ENCODE measurements at regions not wholly inside any gene's neighbourhood (a gene's known extent, or its start where the extent isn't known, plus 50 kb on each side); places are given as distances from the start of the nearest gene placed in this dataset.
"Not testable (repeated sequence)": the region's sequence is repeated elsewhere in the genome, so short reads cannot be mapped to it uniquely, and the experiment has no call there.

GRCh38 chr6:48389146-48390043 lies 278.4 kb upstream of the PTCHD4 start:
- in situ Hi-C loops (cut with HindIII; ENCODE audit: low sequenced_read_pairs): no loop called here
- H3K4me3 ChIP-seq (ENCODE audit: low read depth, low read length): no peak overlapping the region
- DNase-seq (ENCODE audit: low read depth, low spot score): no peak
- no peak for TF ChIP-seq CTCF (IDR thresholded peaks at IDR 0.05; ENCODE audit: low read depth, low read length)

- no peak for TF ChIP-seq CTCF (IDR thresholded peaks at IDR 0.05; ENCODE audit: low read depth, low read length)
- no peak overlapping the region for H3K4me3 ChIP-seq (ENCODE audit: low read depth, low read length)
- in situ Hi-C loops (cut with HindIII; ENCODE audit: low sequenced_read_pairs): no loop called here
- no peak for DNase-seq (ENCODE audit: low read depth, low spot score)
These were observed 277.0 kb upstream of the PTCHD4 start for GRCh38 chr6:48388044-48388443.

GRCh38 chr6:48378884-48379407 lies 267.9 kb upstream of the PTCHD4 start:
- in situ Hi-C loops (cut with HindIII; ENCODE audit: low sequenced_read_pairs): no loop called here
- TF ChIP-seq CTCF (IDR thresholded peaks at IDR 0.05; ENCODE audit: low read depth, low read length): no peak
- H3K4me3 ChIP-seq (ENCODE audit: low read depth, low read length): no peak overlapping the region
- DNase-seq (ENCODE audit: low read depth, low spot score): no peak

GRCh38 chr6:48377115-48377514 lies 266.1 kb upstream of the PTCHD4 start:
- H3K4me3 ChIP-seq (ENCODE audit: low read depth, low read length): no peak overlapping the region
- in situ Hi-C loops (cut with HindIII; ENCODE audit: low sequenced_read_pairs): no loop called here
- DNase-seq (ENCODE audit: low read depth, low spot score): no peak
- TF ChIP-seq CTCF (IDR thresholded peaks at IDR 0.05; ENCODE audit: low read depth, low read length): no peak

GRCh38 chr6:48371226-48371625 lies 260.2 kb upstream of the PTCHD4 start:
- DNase-seq (ENCODE audit: low read depth, low spot score); in situ Hi-C loops (cut with HindIII; ENCODE audit: low sequenced_read_pairs); H3K4me3 ChIP-seq (ENCODE audit: low read depth, low read length): not testable (repeated sequence)

- DNase-seq (ENCODE audit: low read depth, low spot score): no peak
- H3K4me3 ChIP-seq (ENCODE audit: low read depth, low read length): no peak overlapping the region
- no peak for TF ChIP-seq CTCF (IDR thresholded peaks at IDR 0.05; ENCODE audit: low read depth, low read length)
- in situ Hi-C loops (cut with HindIII; ENCODE audit: low sequenced_read_pairs): no loop called here
These were observed 258.1 kb upstream of the PTCHD4 start for GRCh38 chr6:48369100-48369499.

- TF ChIP-seq CTCF (IDR thresholded peaks at IDR 0.05; ENCODE audit: low read depth, low read length): no peak
- H3K4me3 ChIP-seq (ENCODE audit: low read depth, low read length): no peak overlapping the region
- in situ Hi-C loops (cut with HindIII; ENCODE audit: low sequenced_read_pairs): no loop called here
- DNase-seq (ENCODE audit: low read depth, low spot score): no peak
These were observed 214.7 kb upstream of the PTCHD4 start for GRCh38 chr6:48325701-48326100.

Data from astrocyte of the spinal cord (primary cell).